Mucosa of gallbladder (tissue), 1 donor: ENCODE measurements at regions not wholly inside any gene's neighbourhood (a gene's known extent, or its start where the extent isn't known, plus 50 kb on each side); places are given as distances from the start of the nearest gene placed in this dataset.

Source experiments
- DNase-seq: peaks from one replicate; pipeline ENCODE4 v3.0.0-alpha.2; 2020; ENCODE audit warnings: low spot score
- donor health status: DM: no; HTN: no; CAD: no.

- DNase-seq, result no peak
These were observed 160.8 kb upstream of the MYCN start for GRCh38 chr2:15779381-15780041.

- DNase-seq, result no peak
These were observed 160.1 kb upstream of the MYCN start for GRCh38 chr2:15780234-15780633.

- DNase-seq, result no peak
These were observed 159.3 kb upstream of the MYCN start for GRCh38 chr2:15780912-15781574.

- DNase-seq, result no peak
These were observed 158.2 kb upstream of the MYCN start for GRCh38 chr2:15782009-15782751.

GRCh38 chr2:15782769-15783294 is 157.5 kb upstream of the MYCN start:
- no peak for DNase-seq

GRCh38 chr2:15783489-15783888 is 156.9 kb upstream of the MYCN start:
- no peak for DNase-seq

DNA sequence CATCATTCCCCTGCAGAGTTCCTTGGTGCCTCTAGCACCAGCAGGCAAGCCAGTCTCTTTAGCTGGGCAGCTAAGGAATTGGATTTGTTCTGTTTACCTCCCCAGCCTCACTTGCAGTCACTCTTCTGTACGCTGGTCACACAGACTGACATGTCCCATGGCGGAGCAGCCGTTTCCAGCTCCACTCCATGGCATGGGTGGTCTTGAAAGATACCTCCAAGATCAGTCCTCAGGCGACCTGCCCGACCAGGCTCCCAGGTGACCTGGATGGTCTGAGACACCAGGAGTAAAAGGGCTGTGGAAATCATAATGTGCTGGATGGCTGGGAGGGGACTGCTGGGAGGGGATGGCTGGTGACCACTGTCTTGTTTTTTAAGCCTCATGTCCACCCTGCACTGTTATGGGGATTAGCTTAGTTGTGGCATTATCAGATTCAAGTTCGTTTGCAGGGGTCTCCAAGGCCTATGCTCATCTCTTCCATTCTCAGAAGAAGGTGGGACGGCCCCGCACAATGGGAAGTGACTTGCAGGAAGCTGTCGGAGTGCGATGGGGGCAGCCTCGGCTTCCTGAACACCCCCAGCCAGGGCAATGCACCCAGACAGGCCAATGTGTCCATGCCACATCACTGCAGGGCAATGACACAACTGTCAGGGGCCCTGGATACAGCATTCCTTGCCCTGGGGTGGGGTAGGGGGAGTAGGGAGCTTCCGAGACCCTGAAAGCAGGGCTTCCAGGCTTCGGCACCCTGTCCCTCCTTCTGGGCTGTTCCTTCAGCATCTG is 156.1 kb upstream of the MYCN start:
- DNase-seq, result no peak

DNA sequence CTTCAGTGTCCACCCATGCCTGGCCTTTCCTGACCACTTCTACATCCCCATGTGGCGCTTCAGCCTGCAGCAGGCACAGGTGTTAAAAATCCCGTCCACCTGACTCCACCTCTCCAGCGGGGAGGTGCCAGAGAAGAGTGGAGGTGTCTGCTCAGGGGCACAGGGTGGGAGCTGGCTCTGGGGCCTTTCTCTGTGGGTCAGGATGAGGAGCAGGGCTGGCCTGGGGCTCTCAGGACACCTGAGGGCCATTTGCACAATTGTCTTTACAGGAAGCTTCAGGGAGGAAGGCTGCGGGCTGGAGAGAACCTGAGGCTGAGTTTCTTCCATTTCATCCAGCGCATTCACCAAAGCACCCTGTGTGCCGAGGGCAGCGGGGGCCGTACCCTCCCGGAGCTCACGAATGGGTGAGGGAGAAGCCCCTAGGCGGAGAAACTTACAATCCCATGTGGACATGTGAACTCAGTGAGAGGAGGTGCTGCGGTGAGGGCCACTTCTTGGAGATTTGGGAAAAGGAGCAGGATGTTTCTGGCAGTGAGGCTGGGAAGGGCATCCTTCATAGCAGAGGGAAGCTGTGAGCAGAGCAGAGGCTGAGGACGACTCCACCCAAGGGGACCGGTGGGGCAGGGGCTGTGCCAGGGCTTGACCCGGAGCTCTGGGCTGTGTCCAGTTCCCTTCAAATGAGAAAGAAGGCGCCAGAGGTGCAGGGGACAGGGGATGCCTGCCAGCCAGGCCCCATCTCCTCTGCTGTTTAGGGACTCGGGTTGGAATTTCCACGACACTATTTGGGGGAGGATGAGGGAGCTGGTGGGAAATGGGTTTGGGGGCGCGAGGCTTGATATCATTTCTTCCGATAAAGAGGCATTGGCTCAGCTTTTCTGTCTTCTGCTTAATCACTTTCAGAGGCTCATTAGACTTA is 155.2 kb upstream of the MYCN start:
- no peak for DNase-seq

DNA sequence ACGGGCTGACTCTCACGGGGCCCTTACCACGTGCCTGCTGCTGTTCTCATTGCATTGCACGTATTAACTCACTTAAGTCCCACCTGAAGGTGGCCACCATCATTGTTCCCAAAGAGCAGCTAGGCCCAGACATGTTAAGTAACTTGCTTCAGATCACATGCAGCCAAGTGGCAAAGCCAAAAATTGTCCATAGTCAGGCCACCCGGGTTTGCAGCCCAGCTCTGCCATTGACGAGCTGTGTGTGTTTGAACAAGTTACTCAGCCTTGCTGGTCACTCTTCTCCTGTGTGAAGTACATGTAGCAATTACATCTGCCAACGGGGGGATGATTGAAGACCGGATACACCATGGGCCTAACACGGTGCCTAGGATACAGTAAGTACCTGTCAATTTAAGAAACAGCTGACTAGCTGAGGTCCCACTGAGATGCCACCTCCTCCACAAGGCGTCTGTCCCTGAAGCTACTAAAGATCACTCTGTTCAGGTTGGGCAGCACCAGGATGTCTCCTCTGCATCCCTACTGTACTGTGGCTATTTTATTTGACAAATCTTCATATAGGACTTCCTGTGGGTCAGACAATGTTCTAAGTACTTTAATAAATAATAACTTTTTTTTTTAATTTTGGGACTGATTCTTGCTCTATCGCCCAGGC is 154.2 kb upstream of the MYCN start:
- DNase-seq, result no peak

DNA sequence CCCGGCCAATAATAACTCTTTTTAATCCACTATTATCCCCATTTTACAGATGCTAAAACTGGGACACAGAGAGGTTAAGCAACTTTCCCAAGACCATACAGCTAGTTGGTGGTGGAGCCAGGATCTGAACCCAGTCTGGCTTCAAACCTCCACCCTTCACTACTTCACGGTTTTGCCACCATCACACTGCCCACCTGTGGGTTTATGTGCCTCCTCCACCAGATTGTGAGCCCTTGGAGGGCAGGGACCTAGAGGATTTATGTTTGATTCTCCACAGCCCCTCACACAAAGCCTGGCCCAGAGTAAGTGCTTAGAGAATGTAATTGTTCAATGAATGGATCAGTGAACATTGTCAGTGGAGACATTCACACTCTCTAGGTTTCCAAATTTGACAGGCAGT is 153.4 kb upstream of the MYCN start:
- no peak for DNase-seq

DNA sequence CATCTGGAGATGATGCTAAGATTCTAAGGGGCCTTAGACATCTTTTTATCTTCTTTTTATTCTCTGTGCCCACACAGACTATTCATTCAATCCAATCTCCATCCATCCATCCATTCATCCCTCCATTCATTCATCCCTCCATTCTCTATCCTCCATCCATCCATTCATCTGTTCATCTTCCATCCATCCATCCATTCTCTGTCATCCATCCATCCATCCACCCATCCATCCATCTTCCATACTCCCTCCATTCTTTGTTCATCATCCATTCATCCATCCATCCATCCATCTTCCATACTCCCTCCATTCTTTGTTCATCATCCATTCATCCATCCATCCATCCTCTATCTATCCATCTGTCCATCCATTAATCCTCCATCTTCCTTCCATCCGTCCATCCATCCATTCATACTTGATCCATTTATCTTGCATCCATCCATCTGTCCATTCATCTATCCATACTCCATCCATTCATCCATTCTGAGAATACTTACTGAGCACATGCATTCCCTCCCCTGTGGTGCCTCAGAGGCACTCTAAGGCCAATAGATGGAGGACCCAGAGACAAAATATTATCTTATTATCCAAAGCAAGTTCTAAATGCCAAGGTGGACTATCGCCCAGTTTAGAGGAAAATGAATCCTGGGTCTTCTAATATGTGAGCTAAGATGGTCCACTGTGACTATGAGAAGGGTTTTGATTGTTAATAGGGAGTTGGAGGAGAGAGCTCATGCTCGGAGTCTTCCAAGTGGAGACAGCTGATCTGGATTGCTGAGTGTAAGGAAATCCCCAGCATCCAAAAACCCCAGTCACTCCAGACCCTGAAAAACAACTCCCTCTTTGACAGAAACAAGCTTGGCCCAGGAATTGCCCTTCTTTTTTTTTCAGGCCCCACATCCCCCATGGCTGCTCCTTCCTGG is 152.6 kb upstream of the MYCN start:
- no peak for DNase-seq

DNA sequence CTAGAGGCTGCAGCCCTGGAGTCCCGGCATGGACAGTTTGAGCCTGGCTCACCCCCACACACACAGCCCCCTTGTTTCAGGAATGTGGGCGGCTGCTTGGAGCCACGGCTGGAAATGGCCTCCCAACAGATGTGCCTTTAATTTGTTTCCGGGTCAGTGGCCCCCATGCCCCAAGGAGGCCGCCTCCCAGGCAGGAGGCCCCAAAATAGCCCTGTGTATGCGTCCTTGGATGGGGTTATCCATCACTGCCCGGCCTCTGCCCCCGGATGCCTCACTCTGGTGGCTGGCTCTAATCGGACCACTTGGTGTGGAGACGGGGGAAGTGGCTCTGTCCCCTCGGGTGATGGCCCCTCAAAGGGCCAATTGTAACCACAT is 151.9 kb upstream of the MYCN start:
- no peak for DNase-seq

DNA sequence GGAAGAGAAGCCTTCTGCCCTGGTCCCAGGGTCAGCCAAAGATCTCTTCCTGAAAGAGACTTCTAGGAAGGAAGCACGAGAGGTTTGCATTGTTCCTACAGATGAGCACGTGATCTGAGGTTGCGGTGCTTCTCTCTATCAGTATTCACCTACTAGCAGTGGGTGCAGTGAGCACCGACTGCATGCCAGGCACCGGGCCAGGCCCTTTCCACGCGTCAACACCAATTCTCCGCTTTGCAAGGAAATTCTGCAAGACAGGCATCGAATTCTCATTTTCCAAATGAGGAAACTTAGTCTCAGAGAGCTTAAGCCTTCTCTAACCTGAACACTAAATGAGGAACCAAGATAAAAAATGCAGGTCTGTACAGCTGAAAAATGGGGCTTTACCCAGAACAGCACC is 151.5 kb upstream of the MYCN start:
- no peak for DNase-seq

GRCh38 chr2:15789381-15790062 is 150.8 kb upstream of the MYCN start:
- no peak for DNase-seq

DNA sequence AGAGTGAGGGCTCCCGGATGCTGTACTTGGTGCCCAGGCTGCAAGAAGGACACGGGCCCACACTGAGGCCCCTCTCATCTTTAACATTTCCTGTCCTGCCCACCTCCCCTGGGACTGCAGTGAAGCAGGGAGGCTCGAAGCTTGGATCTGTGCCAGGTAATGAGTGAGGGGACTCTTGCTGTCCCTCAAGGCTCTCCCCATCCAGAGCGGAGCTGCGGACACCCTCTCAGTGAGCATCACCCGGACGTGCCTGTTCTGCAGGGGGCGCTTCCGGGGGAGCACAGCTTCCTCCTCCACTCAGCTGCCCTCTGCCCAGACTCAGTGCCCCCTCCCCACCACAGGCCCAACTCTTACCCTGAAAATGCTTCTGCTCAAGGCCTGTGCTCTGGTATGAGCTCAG is 150.0 kb upstream of the MYCN start:
- no peak for DNase-seq

DNA sequence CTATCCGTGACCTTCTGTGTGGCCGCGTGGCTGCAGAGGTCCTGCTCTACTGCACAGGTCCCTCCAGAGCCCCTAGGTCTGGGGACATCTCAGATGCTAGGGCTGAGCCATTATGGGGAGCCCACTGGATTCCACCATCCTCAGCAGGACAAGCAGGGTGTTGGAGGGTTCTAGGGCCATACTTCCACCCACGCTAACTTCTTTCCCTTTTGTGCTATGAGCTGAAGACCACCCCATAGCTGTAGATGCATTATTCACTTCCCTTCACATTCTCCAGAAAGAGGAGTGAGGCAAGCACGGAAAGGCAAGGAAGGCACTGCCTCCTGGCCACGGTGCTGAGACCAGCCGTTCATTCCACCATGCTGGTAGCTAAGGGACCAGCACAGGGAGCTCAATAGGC is 149.5 kb upstream of the MYCN start:
- no peak for DNase-seq

GRCh38 chr2:15791294-15791693 is 149.1 kb upstream of the MYCN start:
- no peak for DNase-seq

- DNase-seq, result no peak
These were observed 148.0 kb upstream of the MYCN start for GRCh38 chr2:15792331-15792730.
